ENCODE measurements at regions not wholly inside any gene's neighbourhood (a gene's known extent, or its start where the extent isn't known, plus 50 kb on each side); places are given as distances from the start of the nearest gene placed in this dataset.

GRCh38 chr15:99857836-99858235 is 124.6 kb upstream of the LYSMD4 start:
- no peak for TF ChIP-seq CTCF (IDR thresholded peaks at IDR 0.05; ENCODE audit: insufficient read depth, low read length, poor library complexity, severe bottlenecking)
- Histone ChIP-seq H3K36me3 (ENCODE audit: control insufficient read depth, insufficient read depth, low read length) (no peaks in the 10 kb centered on the region), H3K27me3 (ENCODE audit: control insufficient read depth, insufficient read depth, low read length) (no peaks in the 10 kb centered on the region), H3K4me3 (ENCODE audit: low read depth, low read length) (no peak overlapping the region)
- DNase-seq (ENCODE audit: low read depth), result no peak

- H3K4me3 ChIP-seq (ENCODE audit: low read depth, low read length), result no peak overlapping the region
- no peak for TF ChIP-seq CTCF (IDR thresholded peaks at IDR 0.05; ENCODE audit: insufficient read depth, low read length, poor library complexity, severe bottlenecking)
- no peaks in the 10 kb centered on the region for H3K27me3 ChIP-seq (ENCODE audit: control insufficient read depth, insufficient read depth, low read length)
- DNase-seq (ENCODE audit: low read depth), result no peak
- H3K36me3 ChIP-seq (ENCODE audit: control insufficient read depth, insufficient read depth, low read length), result no peaks in the 10 kb centered on the region
Observed at GRCh38 chr15:99850517-99850916, 117.3 kb upstream of the LYSMD4 start.

DNA sequence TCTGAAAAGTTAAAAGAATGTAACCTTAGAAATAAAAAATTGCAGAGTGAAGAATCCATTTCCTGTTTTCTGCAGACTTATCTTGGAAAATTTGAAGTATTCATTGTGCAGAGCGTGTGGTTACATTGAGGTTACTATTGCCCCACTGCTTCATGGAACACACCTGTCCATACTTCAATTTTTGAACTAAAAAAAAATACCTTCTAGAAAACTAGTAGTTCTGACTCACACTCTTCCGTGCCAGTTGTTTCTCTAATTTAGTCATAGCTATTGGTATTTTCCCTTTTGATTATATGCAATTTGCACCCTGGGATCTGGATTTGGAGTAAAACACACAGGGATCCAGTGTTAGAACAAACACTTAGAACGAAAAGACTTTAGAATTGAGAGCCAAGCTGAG is 111.8 kb upstream of the LYSMD4 start:
- Histone ChIP-seq H3K36me3 (ENCODE audit: control insufficient read depth, insufficient read depth, low read length) (no peaks in the 10 kb centered on the region), H3K4me3 (ENCODE audit: low read depth, low read length) (no peak overlapping the region), H3K27me3 (ENCODE audit: control insufficient read depth, insufficient read depth, low read length) (no peaks in the 10 kb centered on the region)
- no peak for DNase-seq (ENCODE audit: low read depth)
- TF ChIP-seq CTCF (IDR thresholded peaks at IDR 0.05; ENCODE audit: insufficient read depth, low read length, poor library complexity, severe bottlenecking), result no peak

GRCh38 chr15:99844150-99844549 is 110.9 kb upstream of the LYSMD4 start:
- TF ChIP-seq CTCF (IDR thresholded peaks at IDR 0.05; ENCODE audit: insufficient read depth, low read length, poor library complexity, severe bottlenecking), result no peak
- Histone ChIP-seq H3K36me3 (ENCODE audit: control insufficient read depth, insufficient read depth, low read length) (no peaks in the 10 kb centered on the region), H3K4me3 (ENCODE audit: low read depth, low read length) (no peak overlapping the region), H3K27me3 (ENCODE audit: control insufficient read depth, insufficient read depth, low read length) (no peaks in the 10 kb centered on the region)
- no peak for DNase-seq (ENCODE audit: low read depth)

- H3K4me3 ChIP-seq (ENCODE audit: low read depth, low read length), result no peak overlapping the region
- H3K36me3 ChIP-seq (ENCODE audit: control insufficient read depth, insufficient read depth, low read length), result no peaks in the 10 kb centered on the region
- DNase-seq (ENCODE audit: low read depth), result no peak
- TF ChIP-seq CTCF (IDR thresholded peaks at IDR 0.05; ENCODE audit: insufficient read depth, low read length, poor library complexity, severe bottlenecking), result no peak
- H3K27me3 ChIP-seq (ENCODE audit: control insufficient read depth, insufficient read depth, low read length), result no peaks in the 10 kb centered on the region
Observed at GRCh38 chr15:99842071-99842470, 108.8 kb upstream of the LYSMD4 start.

DNA sequence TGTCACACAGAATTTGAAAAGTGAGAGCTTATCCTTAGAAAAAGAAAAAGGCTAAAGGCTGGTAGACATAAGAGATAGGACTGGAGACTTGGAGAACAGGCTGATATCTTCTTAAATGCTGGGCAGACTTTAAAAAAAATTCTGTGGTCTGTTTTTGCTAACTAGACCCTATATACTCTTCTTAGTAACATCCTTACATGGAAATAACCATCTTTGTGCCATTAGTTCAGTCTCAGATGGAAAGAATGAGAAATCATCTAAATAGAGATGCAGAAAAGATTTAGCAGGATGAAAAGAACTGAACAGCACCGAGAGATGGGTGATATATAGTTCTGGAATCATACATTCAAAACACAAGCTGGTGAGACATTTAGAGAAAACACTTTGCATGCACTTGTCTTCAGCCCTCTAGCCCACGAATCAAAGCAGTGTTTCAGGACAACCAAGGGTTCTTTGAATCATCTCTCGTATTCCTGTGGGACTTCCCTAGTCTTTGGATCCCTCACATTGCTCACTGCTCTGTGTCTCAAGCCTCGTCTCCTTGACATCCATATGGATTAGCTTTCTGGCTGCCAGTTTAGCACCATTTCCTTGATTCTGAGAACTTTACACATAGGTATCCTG is 93.0 kb upstream of the LYSMD4 start:
- Histone ChIP-seq H3K36me3 (ENCODE audit: control insufficient read depth, insufficient read depth, low read length) (no peaks in the 10 kb centered on the region), H3K27me3 (ENCODE audit: control insufficient read depth, insufficient read depth, low read length) (no peaks in the 10 kb centered on the region), H3K4me3 (ENCODE audit: low read depth, low read length) (no peak overlapping the region)
- no peak for TF ChIP-seq CTCF (IDR thresholded peaks at IDR 0.05; ENCODE audit: insufficient read depth, low read length, poor library complexity, severe bottlenecking)
- DNase-seq (ENCODE audit: low read depth), result no peak

All from kidney epithelial cell (primary cell).